ENCODE measurements at regions not wholly inside any gene's neighbourhood (a gene's known extent, or its start where the extent isn't known, plus 50 kb on each side); places are given as distances from the start of the nearest gene placed in this dataset.

DNA sequence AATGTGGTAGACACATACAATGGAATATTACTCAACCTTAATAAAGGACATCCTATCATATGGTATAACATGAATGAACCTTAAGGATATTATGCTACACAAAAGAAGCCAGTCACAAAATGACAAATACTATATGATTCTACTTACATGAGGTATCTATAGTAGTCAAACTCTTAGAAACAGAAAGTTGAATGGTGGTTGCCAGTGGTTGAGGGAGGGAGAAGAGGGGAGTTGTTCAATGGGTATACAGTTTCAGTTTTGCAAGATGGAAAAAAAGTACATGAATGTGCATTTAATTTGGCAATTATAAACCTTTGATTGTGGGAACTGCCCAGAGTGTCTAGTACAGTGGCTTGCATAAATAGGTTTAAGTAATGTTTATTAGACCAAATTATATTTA is 473.3 kb upstream of the ZNF608 start:
- no peak for TF ChIP-seq POLR2A (IDR thresholded peaks at IDR 0.05)
- TF ChIP-seq, protein P1, sequence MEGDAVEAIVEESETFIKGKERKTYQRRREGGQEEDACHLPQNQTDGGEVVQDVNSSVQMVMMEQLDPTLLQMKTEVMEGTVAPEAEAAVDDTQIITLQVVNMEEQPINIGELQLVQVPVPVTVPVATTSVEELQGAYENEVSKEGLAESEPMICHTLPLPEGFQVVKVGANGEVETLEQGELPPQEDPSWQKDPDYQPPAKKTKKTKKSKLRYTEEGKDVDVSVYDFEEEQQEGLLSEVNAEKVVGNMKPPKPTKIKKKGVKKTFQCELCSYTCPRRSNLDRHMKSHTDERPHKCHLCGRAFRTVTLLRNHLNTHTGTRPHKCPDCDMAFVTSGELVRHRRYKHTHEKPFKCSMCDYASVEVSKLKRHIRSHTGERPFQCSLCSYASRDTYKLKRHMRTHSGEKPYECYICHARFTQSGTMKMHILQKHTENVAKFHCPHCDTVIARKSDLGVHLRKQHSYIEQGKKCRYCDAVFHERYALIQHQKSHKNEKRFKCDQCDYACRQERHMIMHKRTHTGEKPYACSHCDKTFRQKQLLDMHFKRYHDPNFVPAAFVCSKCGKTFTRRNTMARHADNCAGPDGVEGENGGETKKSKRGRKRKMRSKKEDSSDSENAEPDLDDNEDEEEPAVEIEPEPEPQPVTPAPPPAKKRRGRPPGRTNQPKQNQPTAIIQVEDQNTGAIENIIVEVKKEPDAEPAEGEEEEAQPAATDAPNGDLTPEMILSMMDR (IDR thresholded peaks at IDR 0.05) = no peak
